ENCODE measurements at regions not wholly inside any gene's neighbourhood (a gene's known extent, or its start where the extent isn't known, plus 50 kb on each side); places are given as distances from the start of the nearest gene placed in this dataset.

DNA sequence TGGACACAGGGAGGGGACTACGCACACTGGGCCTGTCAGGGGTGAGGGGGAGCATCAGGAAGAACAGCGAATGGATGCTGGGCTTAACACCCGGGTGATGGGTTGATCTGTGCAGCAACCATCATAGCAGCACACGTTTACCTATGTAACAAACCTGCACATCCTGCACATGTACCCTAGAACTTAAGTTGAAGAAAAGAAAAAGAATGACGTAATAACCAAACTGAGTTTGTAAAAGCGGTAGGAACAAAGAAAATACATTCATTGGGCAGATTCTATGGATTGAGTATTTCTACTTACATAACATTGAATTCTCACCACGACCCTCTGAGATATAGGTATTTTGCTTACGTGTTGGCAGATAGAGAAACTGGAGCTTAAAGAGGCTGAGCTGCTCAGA, 468.4 kb downstream of the TTLL7 start:
- TF ChIP-seq FOXP2 (optimal IDR thresholded peaks at IDR 0.05; ENCODE audit: borderline replicate concordance, extremely low read depth, extremely low read length, insufficient read depth): no peak
- TF ChIP-seq POLR2AphosphoS5 (IDR thresholded peaks at IDR 0.05; ENCODE audit: low read depth, low read length): no peak
- TF ChIP-seq, protein P1, sequence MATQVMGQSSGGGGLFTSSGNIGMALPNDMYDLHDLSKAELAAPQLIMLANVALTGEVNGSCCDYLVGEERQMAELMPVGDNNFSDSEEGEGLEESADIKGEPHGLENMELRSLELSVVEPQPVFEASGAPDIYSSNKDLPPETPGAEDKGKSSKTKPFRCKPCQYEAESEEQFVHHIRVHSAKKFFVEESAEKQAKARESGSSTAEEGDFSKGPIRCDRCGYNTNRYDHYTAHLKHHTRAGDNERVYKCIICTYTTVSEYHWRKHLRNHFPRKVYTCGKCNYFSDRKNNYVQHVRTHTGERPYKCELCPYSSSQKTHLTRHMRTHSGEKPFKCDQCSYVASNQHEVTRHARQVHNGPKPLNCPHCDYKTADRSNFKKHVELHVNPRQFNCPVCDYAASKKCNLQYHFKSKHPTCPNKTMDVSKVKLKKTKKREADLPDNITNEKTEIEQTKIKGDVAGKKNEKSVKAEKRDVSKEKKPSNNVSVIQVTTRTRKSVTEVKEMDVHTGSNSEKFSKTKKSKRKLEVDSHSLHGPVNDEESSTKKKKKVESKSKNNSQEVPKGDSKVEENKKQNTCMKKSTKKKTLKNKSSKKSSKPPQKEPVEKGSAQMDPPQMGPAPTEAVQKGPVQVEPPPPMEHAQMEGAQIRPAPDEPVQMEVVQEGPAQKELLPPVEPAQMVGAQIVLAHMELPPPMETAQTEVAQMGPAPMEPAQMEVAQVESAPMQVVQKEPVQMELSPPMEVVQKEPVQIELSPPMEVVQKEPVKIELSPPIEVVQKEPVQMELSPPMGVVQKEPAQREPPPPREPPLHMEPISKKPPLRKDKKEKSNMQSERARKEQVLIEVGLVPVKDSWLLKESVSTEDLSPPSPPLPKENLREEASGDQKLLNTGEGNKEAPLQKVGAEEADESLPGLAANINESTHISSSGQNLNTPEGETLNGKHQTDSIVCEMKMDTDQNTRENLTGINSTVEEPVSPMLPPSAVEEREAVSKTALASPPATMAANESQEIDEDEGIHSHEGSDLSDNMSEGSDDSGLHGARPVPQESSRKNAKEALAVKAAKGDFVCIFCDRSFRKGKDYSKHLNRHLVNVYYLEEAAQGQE (IDR thresholded peaks at IDR 0.05; ENCODE audit: insufficient read depth in 1 of 2, low read depth in 2 of 2, low read length in 2 of 2): no peak
- TF ChIP-seq SIN3A (IDR thresholded peaks at IDR 0.05; ENCODE audit: borderline replicate concordance, insufficient read depth, low read length): no peak
- no peak for TF ChIP-seq TAF1 (IDR thresholded peaks at IDR 0.05; ENCODE audit: borderline replicate concordance, insufficient read depth, low read length)
